Type B pancreatic cell (in vitro differentiated cells): ENCODE measurements at regions not wholly inside any gene's neighbourhood (a gene's known extent, or its start where the extent isn't known, plus 50 kb on each side); places are given as distances from the start of the nearest gene placed in this dataset.
"Not testable (repeated sequence)": the region's sequence is repeated elsewhere in the genome, so short reads cannot be mapped to it uniquely, and the experiment has no call there.

ENCODE experiments used
- DNase-seq: peaks from one replicate; pipeline ENCODE4 v3.0.0; 2021; ENCODE audit warnings: mixed read lengths; ENCODE audit not compliant: unreplicated experiment; ENCODE audit errors: extremely low spot score
- H3K27ac Mint-ChIP-seq: 2 replicates; pipeline ENCODE4 v1.8.0; 2021; ENCODE audit warnings: mild to moderate bottlenecking, mixed read lengths
- H3K27me3 Mint-ChIP-seq: 2 replicates; pipeline ENCODE4 v1.8.0; 2021; ENCODE audit warnings: mixed read lengths
- H3K36me3 Mint-ChIP-seq: 2 replicates; pipeline ENCODE4 v1.8.0; 2021; ENCODE audit warnings: mixed read lengths
- H3K4me1 Mint-ChIP-seq: one replicate; pipeline ENCODE4 v1.8.0; 2021; ENCODE audit warnings: mixed read lengths; ENCODE audit not compliant: unreplicated experiment
- H3K4me3 Mint-ChIP-seq: 2 replicates; pipeline ENCODE4 v1.8.0; 2021; ENCODE audit warnings: mild to moderate bottlenecking, mixed read lengths
- H3K9me3 Mint-ChIP-seq: 2 replicates; pipeline ENCODE4 v1.8.0; 2021; ENCODE audit warnings: mixed read lengths
- TF ChIP-seq, protein P1 (sequence below): fragments of 200-600 bp; sonication (generic); conservative IDR thresholded peaks from 2 replicates; pipeline ENCODE4 v1.5.0; 2021; ENCODE audit warnings: antibody characterized with exemption, mild to moderate bottlenecking

DNA sequence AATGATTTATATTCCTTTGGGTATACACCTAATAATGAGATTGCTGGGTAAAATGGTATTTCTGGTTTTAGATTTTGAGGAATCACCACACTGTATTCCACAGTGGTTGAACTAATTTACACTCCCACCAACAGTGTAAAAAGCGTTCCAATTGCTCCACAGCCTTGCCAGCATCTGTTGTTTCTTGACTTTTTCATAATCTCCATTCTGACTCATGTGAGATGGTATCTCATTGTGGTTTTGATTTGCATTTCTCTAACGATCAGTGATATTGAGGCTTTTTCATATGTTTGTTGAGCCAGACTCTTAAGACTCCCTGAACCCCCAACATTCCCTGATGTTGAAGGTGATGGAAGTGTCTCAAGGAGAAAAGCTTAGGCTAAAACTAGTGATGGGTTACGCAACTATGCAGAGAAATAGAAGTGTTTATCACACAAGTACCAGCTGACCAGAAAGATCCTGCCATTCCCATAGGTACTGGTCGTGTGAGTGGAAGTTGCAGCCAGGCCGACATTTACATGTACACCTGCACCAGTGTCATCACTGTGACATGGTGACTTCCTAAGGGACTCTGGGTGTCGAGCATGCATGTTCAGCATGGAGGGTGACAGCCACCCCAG lies 711.2 kb upstream of the NRP1 start:
- DNase-seq: no peak
- H3K4me3 Mint-ChIP-seq: no peak overlapping the region
- TF ChIP-seq, protein P1, sequence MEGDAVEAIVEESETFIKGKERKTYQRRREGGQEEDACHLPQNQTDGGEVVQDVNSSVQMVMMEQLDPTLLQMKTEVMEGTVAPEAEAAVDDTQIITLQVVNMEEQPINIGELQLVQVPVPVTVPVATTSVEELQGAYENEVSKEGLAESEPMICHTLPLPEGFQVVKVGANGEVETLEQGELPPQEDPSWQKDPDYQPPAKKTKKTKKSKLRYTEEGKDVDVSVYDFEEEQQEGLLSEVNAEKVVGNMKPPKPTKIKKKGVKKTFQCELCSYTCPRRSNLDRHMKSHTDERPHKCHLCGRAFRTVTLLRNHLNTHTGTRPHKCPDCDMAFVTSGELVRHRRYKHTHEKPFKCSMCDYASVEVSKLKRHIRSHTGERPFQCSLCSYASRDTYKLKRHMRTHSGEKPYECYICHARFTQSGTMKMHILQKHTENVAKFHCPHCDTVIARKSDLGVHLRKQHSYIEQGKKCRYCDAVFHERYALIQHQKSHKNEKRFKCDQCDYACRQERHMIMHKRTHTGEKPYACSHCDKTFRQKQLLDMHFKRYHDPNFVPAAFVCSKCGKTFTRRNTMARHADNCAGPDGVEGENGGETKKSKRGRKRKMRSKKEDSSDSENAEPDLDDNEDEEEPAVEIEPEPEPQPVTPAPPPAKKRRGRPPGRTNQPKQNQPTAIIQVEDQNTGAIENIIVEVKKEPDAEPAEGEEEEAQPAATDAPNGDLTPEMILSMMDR: no peak

DNA sequence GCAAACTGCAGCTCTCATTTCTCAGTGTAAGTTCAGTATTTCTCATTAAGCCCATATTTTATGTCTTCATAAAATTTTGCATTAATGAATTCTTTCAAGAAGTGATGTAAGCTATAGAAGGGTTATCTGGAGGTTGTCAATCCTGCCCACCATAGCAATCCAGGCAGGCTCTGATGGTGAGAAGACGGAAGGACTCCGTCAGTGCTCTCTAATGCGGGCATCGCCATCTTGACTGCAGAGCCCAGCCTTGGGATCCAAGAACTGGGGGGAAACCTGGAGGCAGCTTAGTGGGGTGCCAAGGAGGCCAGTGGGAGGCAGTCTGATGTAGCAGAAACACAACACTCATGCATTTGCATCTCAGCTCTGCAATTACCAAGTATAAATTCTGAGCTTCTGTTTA lies 707.4 kb upstream of the NRP1 start:
- H3K27me3 Mint-ChIP-seq: peaks cover 3% of the 10 kb centered on the region
- H3K9me3 Mint-ChIP-seq: peaks cover 5% of the 10 kb centered on the region
- H3K36me3 Mint-ChIP-seq: no peaks in the 10 kb centered on the region
- H3K4me1 Mint-ChIP-seq: no peaks in the 10 kb centered on the region
- TF ChIP-seq, protein P1: no peak
- H3K4me3 Mint-ChIP-seq: no peak overlapping the region
- H3K27ac Mint-ChIP-seq: no peak overlapping the region
- DNase-seq: no peak

More for the DNA sequence above, 711.2 kb upstream of the NRP1 start:
- Mint-ChIP-seq H3K9me3 (peaks cover 5% of the 10 kb centered on the region), H3K36me3 (no peaks in the 10 kb centered on the region), H3K27me3 (peaks cover 4% of the 10 kb centered on the region), H3K27ac (no peak overlapping the region), H3K4me1 (peaks cover 15% of the 10 kb centered on the region)

DNA sequence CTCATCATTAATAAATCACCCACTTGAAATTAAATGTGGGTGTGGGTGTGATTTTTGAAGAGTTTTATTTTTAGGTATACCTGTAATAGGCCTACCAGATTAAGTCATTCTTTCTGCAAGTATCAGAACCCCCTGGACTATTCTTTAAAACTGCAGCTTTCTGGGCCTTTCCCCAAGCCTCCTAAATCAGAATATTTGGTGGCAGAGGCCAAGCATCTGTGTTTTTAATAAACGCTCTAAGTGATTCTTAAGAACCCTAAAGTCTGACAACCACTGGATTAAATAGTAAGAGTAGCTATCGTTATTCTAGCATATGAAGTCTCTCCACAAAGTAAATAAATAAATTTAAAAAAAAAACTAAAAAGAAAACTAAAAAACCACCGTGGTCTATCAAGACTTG lies 703.0 kb upstream of the NRP1 start:
- H3K9me3 Mint-ChIP-seq: peaks cover 9% of the 10 kb centered on the region
- DNase-seq: no peak
- peaks cover 3% of the 10 kb centered on the region for H3K27me3 Mint-ChIP-seq
- no peaks in the 10 kb centered on the region for H3K36me3 Mint-ChIP-seq
- TF ChIP-seq, protein P1: no peak
- H3K4me3 Mint-ChIP-seq: no peak overlapping the region
- no peak overlapping the region for H3K27ac Mint-ChIP-seq
- no peaks in the 10 kb centered on the region for H3K4me1 Mint-ChIP-seq

DNA sequence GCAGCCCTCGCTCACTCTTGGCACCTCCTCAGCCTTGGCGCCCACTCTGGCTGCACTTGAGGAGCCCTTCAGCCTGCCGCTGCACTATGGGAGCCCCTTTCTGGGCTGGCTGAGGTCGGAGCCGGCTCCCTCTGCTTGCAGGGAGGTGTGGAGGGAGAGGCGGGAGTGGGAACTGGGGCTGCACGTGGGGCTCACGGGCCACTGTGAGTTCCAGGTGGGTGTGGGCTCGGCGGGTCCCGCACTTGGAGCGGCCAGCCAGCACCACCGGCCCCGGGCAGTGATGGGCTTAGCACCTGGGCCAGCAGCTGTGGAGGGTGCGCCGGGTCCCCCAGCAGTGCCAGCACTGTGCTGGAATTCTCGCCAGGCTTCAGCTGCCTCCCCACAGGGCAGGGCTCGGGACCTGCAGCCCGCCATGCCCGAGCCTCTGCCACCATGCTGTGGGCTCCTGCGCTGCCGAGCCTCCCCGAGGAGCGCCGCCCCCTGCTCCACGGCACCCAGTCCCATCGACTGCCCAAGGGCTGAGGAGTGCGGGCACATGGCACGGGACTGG lies 700.8 kb upstream of the NRP1 start:
- H3K4me1 Mint-ChIP-seq, H3K4me3 Mint-ChIP-seq, H3K9me3 Mint-ChIP-seq, H3K27me3 Mint-ChIP-seq, DNase-seq, H3K36me3 Mint-ChIP-seq, H3K27ac Mint-ChIP-seq: not testable (repeated sequence)

DNA sequence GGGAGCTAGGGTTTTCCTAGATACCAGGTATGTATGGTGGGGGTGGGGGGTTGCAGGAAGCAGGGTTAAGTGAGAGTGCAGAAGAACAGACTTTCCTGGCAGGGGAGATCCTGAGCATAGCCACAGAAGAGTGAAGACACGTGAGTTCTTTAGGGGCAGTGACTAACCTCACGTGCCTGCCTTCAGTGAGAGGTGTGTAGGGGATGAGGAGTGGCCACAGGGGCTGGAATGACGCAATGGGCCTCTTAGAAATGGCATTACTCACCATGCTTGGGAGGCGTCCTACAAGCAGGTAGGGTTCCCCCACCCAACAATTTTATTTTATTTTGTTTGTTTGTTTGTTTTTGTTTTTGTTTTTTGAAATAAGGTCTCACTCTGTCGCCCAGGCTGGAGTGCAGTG lies 698.6 kb upstream of the NRP1 start:
- Mint-ChIP-seq H3K4me3 (no peak overlapping the region), H3K4me1 (no peaks in the 10 kb centered on the region), H3K27ac (no peak overlapping the region), H3K27me3 (no peaks in the 10 kb centered on the region), H3K36me3 (no peaks in the 10 kb centered on the region), H3K9me3 (peaks cover 3% of the 10 kb centered on the region)
- TF ChIP-seq, protein P1: no peak
- no peak for DNase-seq

DNA sequence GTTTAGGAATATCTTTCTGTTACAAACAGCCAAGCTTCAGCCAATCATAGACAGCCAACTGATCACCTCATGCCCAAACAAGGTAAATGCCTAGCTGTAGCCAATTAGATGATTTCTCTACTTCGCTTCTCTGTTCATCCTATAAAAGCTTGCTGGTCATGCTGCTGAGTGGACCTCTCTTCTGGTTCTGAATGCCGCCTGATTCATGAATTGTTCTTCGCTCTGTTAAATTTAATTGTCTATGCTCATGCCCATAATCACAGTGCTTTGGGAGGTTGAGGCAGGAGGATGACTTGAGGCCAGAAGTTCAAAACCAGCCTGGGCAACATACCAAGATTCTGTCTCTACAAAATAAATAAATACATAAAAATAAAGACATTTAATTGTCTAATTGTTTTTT lies 698.1 kb upstream of the NRP1 start:
- no peak for DNase-seq
- no peaks in the 10 kb centered on the region for H3K4me1 Mint-ChIP-seq
- H3K9me3 Mint-ChIP-seq: peaks cover 3% of the 10 kb centered on the region
- TF ChIP-seq, protein P1: no peak
- H3K4me3 Mint-ChIP-seq: no peak overlapping the region
- H3K27me3 Mint-ChIP-seq: no peaks in the 10 kb centered on the region
- no peaks in the 10 kb centered on the region for H3K36me3 Mint-ChIP-seq
- no peak overlapping the region for H3K27ac Mint-ChIP-seq
